K562 (cell line): ENCODE measurements at regions not wholly inside any gene's neighbourhood (a gene's known extent, or its start where the extent isn't known, plus 50 kb on each side); places are given as distances from the start of the nearest gene placed in this dataset.

Experiments
- ATAC-seq: fragments of 200-7000 bp; cut with Tn5 transposase; 3 replicates; pipeline ENCODE4 v1.9.1; 2020; ENCODE audit warnings: moderate library complexity
- BruUV-seq: library from RNA; stranded (reverse); fragments of 400-500 nt; replicated peaks from 2 replicates; lab custom pipeline; 2021; lab: Mats Ljungman, UMichigan
- CTCF ChIA-PET: fragments of 300-600 bp; formaldehyde crosslinking; extraction: SDS; loops from one replicate; lab custom pipeline; 2021; ENCODE audit warnings: low intra/inter-chr PET ratio; lab: Yijun Ruan, JAX
- POLR2A ChIA-PET: fragments of 300-600, 350-650 bp; sonication (Branson Sonifier 250); formaldehyde crosslinking; extraction: SDS; loops from one replicate; lab custom pipeline; 2021; ENCODE audit warnings: antibody characterized with exemption, inconsistent platforms; lab: Yijun Ruan, JAX
- DNase-seq, 4 experiments: peaks; one replicate each; pipeline versions ENCODE4 v3.0.0 to v3.0.0-alpha.2; 2011 to 2018; ENCODE audit warnings: low spot score in 3 of 4, mixed read lengths in 3 of 4; ENCODE audit errors: extremely low read depth in 1 of 4
- FAIRE-seq: peaks from 2 replicates; lab custom pipeline; 2011; peaks lifted over from hg19 to GRCh38; lab: Jason Lieb, UNC
- H2AFZ ChIP-seq: 2 replicates; pipeline ENCODE4 v1.6.0; 2011; ENCODE audit warnings: low read depth, low read length, control low read depth, inconsistent platforms
- H3K27ac ChIP-seq: fragments of 200-600 bp; 3 replicates; pipeline ENCODE4 v1.8.0; 2011; ENCODE audit warnings: low read depth, mild to moderate bottlenecking, control low read depth, inconsistent platforms, low read length, moderate library complexity, mixed read lengths; ENCODE audit errors: extremely low read depth
- H3K27me3 ChIP-seq, 2 experiments: fragments of 300-600 bp in 1 of 2; 2 replicates in 1 of 2; 3 replicates in 1 of 2; pipeline versions ENCODE4 v1.6.0 to v1.8.0; 2011; ENCODE audit warnings: inconsistent platforms in 2 of 2, low read length in 2 of 2, mild to moderate bottlenecking in 1 of 2, mixed read lengths in 1 of 2, moderate library complexity in 1 of 2; ENCODE audit not compliant: control insufficient read depth in 2 of 2, insufficient read depth in 2 of 2
- H3K36me3 ChIP-seq: fragments of 300-600 bp; 3 replicates; pipeline ENCODE4 v1.8.0; 2011; ENCODE audit warnings: mild to moderate bottlenecking, low read length, inconsistent platforms; ENCODE audit not compliant: control insufficient read depth, insufficient read depth
- H3K4me1 ChIP-seq, 2 experiments: fragments of 200-600 bp in 1 of 2; replicated peaks in 1 of 2; 2 replicates in 1 of 2; 3 replicates in 1 of 2; pipeline versions ENCODE4 v1.5.1 to v1.8.0; 2011; ENCODE audit warnings: inconsistent platforms in 2 of 2, low read length in 2 of 2, mild to moderate bottlenecking in 1 of 2, mixed read lengths in 1 of 2, moderate library complexity in 1 of 2; ENCODE audit not compliant: control insufficient read depth in 2 of 2, insufficient read depth in 2 of 2
- H3K4me2 ChIP-seq: 2 replicates; pipeline ENCODE4 v1.6.1; 2011; ENCODE audit warnings: low read length, control low read depth, inconsistent platforms, mixed read lengths; ENCODE audit not compliant: insufficient read depth
- H3K4me3 ChIP-seq: fragments of 200-600 bp; sonication (generic), shearing (Covaris generic); 2 replicates; pipeline ENCODE4 v1.5.1; 2016; ENCODE audit warnings: control low read depth, inconsistent platforms
- H3K79me2 ChIP-seq: fragments of 200-600 bp; 3 replicates; pipeline ENCODE4 v1.8.0; 2011; ENCODE audit warnings: low read length, inconsistent platforms; ENCODE audit not compliant: control insufficient read depth, insufficient read depth
- H3K9ac ChIP-seq, 2 experiments: 2 replicates each; pipeline versions ENCODE4 v1.6.0 to v1.6.1; 2011; ENCODE audit warnings: low read depth in 2 of 2, low read length in 2 of 2, control low read depth in 1 of 2, inconsistent platforms in 1 of 2, mild to moderate bottlenecking in 1 of 2, mixed read lengths in 1 of 2; ENCODE audit not compliant: insufficient read depth in 1 of 2
- H3K9me1 ChIP-seq: one replicate; pipeline ENCODE4 v1.6.0; 2011; ENCODE audit warnings: inconsistent platforms, mild to moderate bottlenecking, low read length, moderate library complexity; ENCODE audit not compliant: control insufficient read depth, insufficient read depth
- H3K9me3 ChIP-seq: replicated peaks from 2 replicates; pipeline ENCODE4 v1.5.1; 2011; ENCODE audit warnings: low read depth, low read length, inconsistent platforms; ENCODE audit not compliant: control insufficient read depth, insufficient read depth
- H4K20me1 ChIP-seq: replicated peaks from 2 replicates; pipeline ENCODE4 v1.6.1; 2011; ENCODE audit warnings: low read length, inconsistent platforms, mixed read lengths; ENCODE audit not compliant: control insufficient read depth, insufficient read depth
- RBM15 ChIP-seq: fragments of 200-400 bp; formaldehyde crosslinking; IDR thresholded peaks from 2 replicates; pipeline ENCODE4 v1.6.1; 2018; ENCODE audit warnings: mild to moderate bottlenecking, low read length, moderate library complexity; ENCODE audit not compliant: insufficient read depth
- STAG1 ChIP-seq: sonication (generic); formaldehyde crosslinking; IDR thresholded peaks from 2 replicates; pipeline ENCODE4 v1.5.0; 2020; ENCODE audit warnings: missing genetic modification reagents, borderline replicate concordance
- SUPT5H ChIP-seq: fragments of 450-650 bp; IDR thresholded peaks from 2 replicates; pipeline ENCODE4 v1.6.1; 2016
- TEAD4 ChIP-seq, 2 experiments: sonication (generic) in 1 of 2; formaldehyde crosslinking in 1 of 2; IDR thresholded peaks; 2 replicates each; pipeline versions ENCODE4 v1.6.1 to v1.8.0; 2012 to 2022; ENCODE audit warnings: borderline replicate concordance in 1 of 2, inconsistent platforms in 1 of 2, low read length in 1 of 2, mild to moderate bottlenecking in 1 of 2, missing genetic modification reagents in 1 of 2
- ZNF23 ChIP-seq: fragments of 250-450 bp; sonication (Bioruptor Pico); IDR thresholded peaks from 2 replicates; pipeline ENCODE4 v1.4.0; 2020; ENCODE audit warnings: mild to moderate bottlenecking
- ZNF316 ChIP-seq: fragments of 450-650 bp; IDR thresholded peaks from 2 replicates; pipeline ENCODE4 v1.6.1; 2016
- WGBS: fragments of 100-300 bp; shearing (Covaris generic); methylation state at CpG from one replicate; pipeline ENCODE4 v1.1.6; 2016; ENCODE audit warnings: low coverage, mixed read lengths; ENCODE audit not compliant: insufficient coverage; ENCODE audit errors: missing lambda C conversion rate; 5-methylcytosine and 5-hydroxymethylcytosine counted together
- in situ Hi-C: fragments of 300-500 bp; cut with MboI; formaldehyde crosslinking; loops from 4 replicates; pipeline ENCODE4 v1.15.0; 2018; ENCODE audit warnings: inconsistent platforms, mixed read lengths
- intact Hi-C: fragments of 100-400 bp; cut with micrococcal nuclease; formaldehyde crosslinking; loops from 2 replicates; pipeline ENCODE4 v1.14.2; 2022
- TF ChIP-seq, protein P1 (sequence below): fragments of 250-450 bp; sonication (Bioruptor Pico); IDR thresholded peaks from 2 replicates; pipeline ENCODE4 v1.4.0; 2020; ENCODE audit warnings: mild to moderate bottlenecking, moderate library complexity

DNA sequence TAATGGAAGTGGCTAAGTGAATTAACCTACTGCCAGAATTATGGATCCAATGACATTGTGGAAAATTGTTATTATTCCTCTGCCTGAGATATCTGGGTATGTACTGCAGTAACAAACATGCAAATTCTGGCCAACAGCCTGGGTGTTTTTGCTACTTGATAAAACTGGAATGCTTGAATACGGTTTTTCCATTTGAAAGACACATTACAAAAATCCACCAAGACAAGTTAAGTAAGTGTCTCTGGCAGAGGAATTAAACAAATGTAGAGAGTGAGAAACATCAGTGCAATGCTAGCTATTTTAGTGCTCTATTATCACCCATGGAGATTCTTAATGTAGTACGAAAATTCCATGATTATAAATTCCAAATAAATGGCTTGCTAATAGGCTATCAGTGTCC is 312.4 kb upstream of the MEIS1 start:
- Histone ChIP-seq H2AFZ (no peak overlapping the region), H3K9me1 (no peaks in the 10 kb centered on the region), H3K79me2 (no peaks in the 10 kb centered on the region), H4K20me1 (no peaks in the 10 kb centered on the region), H3K27ac (no peak overlapping the region), H3K9me3 (no peaks in the 10 kb centered on the region), H3K27me3 (peaks cover 0 to 4% of the 10 kb centered on the region in 2 experiments; a peak in 2 of 5 replicates), H3K4me1 (no peaks in the 10 kb centered on the region)
- 0% methylated on average over 2 of the region's 2 CpGs for WGBS
- intact Hi-C loops (no loop called here), in situ Hi-C loops (no loop called here)
- ChIA-PET CTCF (no interaction called here), POLR2A (no interaction called here)
- BruUV-seq: no TSS peak
- no peak for TF ChIP-seq RBM15
- TF ChIP-seq TEAD4 (IDR thresholded peaks at IDR 0.05; ENCODE audit: low read length): no peak
- no peak for TF ChIP-seq TEAD4 (CRISPR knock-in tag; IDR thresholded peaks at IDR 0.05; ENCODE audit: borderline replicate concordance)
- TF ChIP-seq STAG1 (CRISPR knock-in tag): no peak
- TF ChIP-seq ZNF316: no peak
- TF ChIP-seq ZNF23 (CRISPR knock-in tag): no peak
- TF ChIP-seq, protein P1, sequence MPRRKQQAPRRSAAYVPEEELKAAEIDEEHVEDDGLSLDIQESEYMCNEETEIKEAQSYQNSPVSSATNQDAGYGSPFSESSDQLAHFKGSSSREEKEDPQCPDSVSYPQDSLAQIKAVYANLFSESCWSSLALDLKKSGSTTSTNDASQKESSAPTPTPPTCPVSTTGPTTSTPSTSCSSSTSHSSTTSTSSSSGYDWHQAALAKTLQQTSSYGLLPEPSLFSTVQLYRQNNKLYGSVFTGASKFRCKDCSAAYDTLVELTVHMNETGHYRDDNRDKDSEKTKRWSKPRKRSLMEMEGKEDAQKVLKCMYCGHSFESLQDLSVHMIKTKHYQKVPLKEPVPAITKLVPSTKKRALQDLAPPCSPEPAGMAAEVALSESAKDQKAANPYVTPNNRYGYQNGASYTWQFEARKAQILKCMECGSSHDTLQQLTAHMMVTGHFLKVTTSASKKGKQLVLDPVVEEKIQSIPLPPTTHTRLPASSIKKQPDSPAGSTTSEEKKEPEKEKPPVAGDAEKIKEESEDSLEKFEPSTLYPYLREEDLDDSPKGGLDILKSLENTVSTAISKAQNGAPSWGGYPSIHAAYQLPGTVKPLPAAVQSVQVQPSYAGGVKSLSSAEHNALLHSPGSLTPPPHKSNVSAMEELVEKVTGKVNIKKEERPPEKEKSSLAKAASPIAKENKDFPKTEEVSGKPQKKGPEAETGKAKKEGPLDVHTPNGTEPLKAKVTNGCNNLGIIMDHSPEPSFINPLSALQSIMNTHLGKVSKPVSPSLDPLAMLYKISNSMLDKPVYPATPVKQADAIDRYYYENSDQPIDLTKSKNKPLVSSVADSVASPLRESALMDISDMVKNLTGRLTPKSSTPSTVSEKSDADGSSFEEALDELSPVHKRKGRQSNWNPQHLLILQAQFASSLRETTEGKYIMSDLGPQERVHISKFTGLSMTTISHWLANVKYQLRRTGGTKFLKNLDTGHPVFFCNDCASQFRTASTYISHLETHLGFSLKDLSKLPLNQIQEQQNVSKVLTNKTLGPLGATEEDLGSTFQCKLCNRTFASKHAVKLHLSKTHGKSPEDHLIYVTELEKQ: no peak
- TF ChIP-seq SUPT5H: no peak
- TF ChIP-seq, all 486 proteins: peak for 0
- no peak for ATAC-seq
- H3K36me3 ChIP-seq: no peaks in the 10 kb centered on the region
- H3K9ac ChIP-seq: no peak overlapping the region
- no peak overlapping the region for H3K4me2 ChIP-seq
- no peak for DNase-seq
- H3K4me3 ChIP-seq: no peak overlapping the region
- no peak for FAIRE-seq
